GM23338 (cell line): ENCODE measurements at regions not wholly inside any gene's neighbourhood (a gene's known extent, or its start where the extent isn't known, plus 50 kb on each side); places are given as distances from the start of the nearest gene placed in this dataset.

ENCODE experiments used
- CREB1 ChIP-seq: fragments of 250-450 bp; sonication (Bioruptor Pico); IDR thresholded peaks from 2 replicates; pipeline ENCODE4 v1.5.0; 2020; ENCODE audit warnings: low read depth, mild to moderate bottlenecking, moderate library complexity
- EZH2 ChIP-seq: fragments of 200-600 bp; sonication (generic); IDR thresholded peaks from one replicate; pipeline ENCODE4 v1.8.0; 2017; ENCODE audit warnings: antibody characterized with exemption, mild to moderate bottlenecking, low read depth; ENCODE audit not compliant: unreplicated experiment
- JUNB ChIP-seq: IDR thresholded peaks from one replicate; pipeline ENCODE4 v1.6.1; 2016; ENCODE audit warnings: antibody characterized with exemption; ENCODE audit not compliant: unreplicated experiment
- REST ChIP-seq: IDR thresholded peaks from one replicate; pipeline ENCODE4 v1.6.1; 2018; ENCODE audit warnings: antibody characterized with exemption; ENCODE audit not compliant: unreplicated experiment
- STAT1 ChIP-seq: IDR thresholded peaks from one replicate; pipeline ENCODE4 v1.6.1; 2016; ENCODE audit warnings: antibody characterized with exemption; ENCODE audit not compliant: unreplicated experiment
- TF ChIP-seq, protein P1 (sequence below), 2 experiments: fragments of 200-600 bp in 1 of 2; sonication (generic) in 1 of 2; conservative IDR thresholded peaks; 2 replicates each; pipeline versions ENCODE4 v1.5.1 to v1.6.1; 2016 to 2017; ENCODE audit warnings: antibody characterized with exemption in 2 of 2, low read depth in 2 of 2, mild to moderate bottlenecking in 2 of 2, moderate library complexity in 1 of 2

GRCh38 chr12:53820514-53821306 is 68.9 kb upstream of the CISTR start:
- TF ChIP-seq, protein P1, sequence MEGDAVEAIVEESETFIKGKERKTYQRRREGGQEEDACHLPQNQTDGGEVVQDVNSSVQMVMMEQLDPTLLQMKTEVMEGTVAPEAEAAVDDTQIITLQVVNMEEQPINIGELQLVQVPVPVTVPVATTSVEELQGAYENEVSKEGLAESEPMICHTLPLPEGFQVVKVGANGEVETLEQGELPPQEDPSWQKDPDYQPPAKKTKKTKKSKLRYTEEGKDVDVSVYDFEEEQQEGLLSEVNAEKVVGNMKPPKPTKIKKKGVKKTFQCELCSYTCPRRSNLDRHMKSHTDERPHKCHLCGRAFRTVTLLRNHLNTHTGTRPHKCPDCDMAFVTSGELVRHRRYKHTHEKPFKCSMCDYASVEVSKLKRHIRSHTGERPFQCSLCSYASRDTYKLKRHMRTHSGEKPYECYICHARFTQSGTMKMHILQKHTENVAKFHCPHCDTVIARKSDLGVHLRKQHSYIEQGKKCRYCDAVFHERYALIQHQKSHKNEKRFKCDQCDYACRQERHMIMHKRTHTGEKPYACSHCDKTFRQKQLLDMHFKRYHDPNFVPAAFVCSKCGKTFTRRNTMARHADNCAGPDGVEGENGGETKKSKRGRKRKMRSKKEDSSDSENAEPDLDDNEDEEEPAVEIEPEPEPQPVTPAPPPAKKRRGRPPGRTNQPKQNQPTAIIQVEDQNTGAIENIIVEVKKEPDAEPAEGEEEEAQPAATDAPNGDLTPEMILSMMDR (conservative IDR thresholded peaks at IDR 0.05; ENCODE audit: low read depth in 2 of 2), result no peak
- no peak for TF ChIP-seq JUNB
- no peak for TF ChIP-seq REST
- TF ChIP-seq EZH2, result no peak
- TF ChIP-seq CREB1, result no peak
- TF ChIP-seq STAT1, result no peak
